ENCODE measurements at regions not wholly inside any gene's neighbourhood (a gene's known extent, or its start where the extent isn't known, plus 50 kb on each side); places are given as distances from the start of the nearest gene placed in this dataset.

DNA sequence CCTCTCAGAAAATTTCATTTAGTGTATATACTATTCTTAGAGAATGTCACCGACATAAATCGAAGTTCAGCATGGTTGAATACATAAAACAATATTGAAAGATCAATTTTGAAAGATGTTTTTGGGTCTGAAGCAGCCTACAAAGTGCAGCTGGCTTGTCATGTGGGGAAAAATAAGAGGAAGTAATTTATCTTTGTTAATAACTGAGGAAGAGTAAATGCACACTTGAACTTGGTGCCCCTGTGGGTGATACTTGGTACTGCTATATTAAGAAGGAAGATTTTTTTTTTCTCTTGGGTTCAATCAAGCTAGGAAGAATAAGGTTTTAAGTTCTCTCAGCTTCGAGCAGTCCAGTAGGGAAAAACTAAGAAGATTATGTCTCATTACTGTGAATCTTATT is 661.3 kb downstream of the RPL10L start:
- no peaks in the 10 kb centered on the region for H3K27me3 ChIP-seq (ENCODE audit: control insufficient read depth in 2 of 2, insufficient read depth in 2 of 2, low read length in 2 of 2)
- H3K4me1 ChIP-seq (ENCODE audit: control insufficient read depth, extremely low read depth, insufficient read depth, low read length), result no peaks in the 10 kb centered on the region
- H3K9ac ChIP-seq (replicated peaks; ENCODE audit: extremely low read depth, insufficient read depth, low read length), result no peak overlapping the region
- H3K27ac ChIP-seq (ENCODE audit: insufficient read depth, low read depth, low read length), result no peak overlapping the region
- FAIRE-seq (no peak), DNase-seq (ENCODE audit: low read depth, low spot score) (no peak)
- H2AFZ ChIP-seq (ENCODE audit: low read depth, low read length), result no peak overlapping the region
- H4K20me1 ChIP-seq (replicated peaks; ENCODE audit: control insufficient read depth, extremely low read depth, insufficient read depth, low read length), result no peaks in the 10 kb centered on the region
- H3K79me2 ChIP-seq (ENCODE audit: control insufficient read depth, insufficient read depth, low read length), result no peaks in the 10 kb centered on the region
- H3K4me2 ChIP-seq (ENCODE audit: insufficient read depth, low read length), result no peak overlapping the region
- dilution Hi-C loops (cut with MboI; ENCODE audit: extremely low pct_ligation_motif_present, low sequenced_read_pairs), result no loop called here
- H3K9me1 ChIP-seq (replicated peaks; ENCODE audit: control insufficient read depth, extremely low read depth, insufficient read depth, low read length), result no peaks in the 10 kb centered on the region
- no peaks in the 10 kb centered on the region for H3K36me3 ChIP-seq (ENCODE audit: control insufficient read depth in 2 of 2, extremely low read depth in 1 of 2, insufficient read depth in 2 of 2, low read length in 2 of 2)
- intact Hi-C loops (cut with micrococcal nuclease), result no loop called here
- no peak overlapping the region for H3K4me3 ChIP-seq (replicated peaks in 1 of 3; ENCODE audit: insufficient read depth in 1 of 3, low read depth in 1 of 3, low read length in 3 of 3)
- POLR2A ChIA-PET, result no interaction called here
- H3K9me3 ChIP-seq (replicated peaks; ENCODE audit: control insufficient read depth, insufficient read depth, low read length), result no peaks in the 10 kb centered on the region
- BruUV-seq (replicated peaks), result no TSS peak
- TF ChIP-seq POLR2AphosphoS5 (IDR thresholded peaks at IDR 0.05; ENCODE audit: insufficient read depth, low read depth, low read length) (no peak), MYC (IDR thresholded peaks at IDR 0.05; ENCODE audit: low read depth, low read length) (no peak), JUN (IDR thresholded peaks at IDR 0.05; ENCODE audit: borderline replicate concordance, insufficient read depth, insufficient read length, low read depth) (no peak), POLR2A (IDR thresholded peaks at IDR 0.05; ENCODE audit: low read depth, low read length) (no peak)
- CTCF ChIA-PET, result no interaction called here

DNA sequence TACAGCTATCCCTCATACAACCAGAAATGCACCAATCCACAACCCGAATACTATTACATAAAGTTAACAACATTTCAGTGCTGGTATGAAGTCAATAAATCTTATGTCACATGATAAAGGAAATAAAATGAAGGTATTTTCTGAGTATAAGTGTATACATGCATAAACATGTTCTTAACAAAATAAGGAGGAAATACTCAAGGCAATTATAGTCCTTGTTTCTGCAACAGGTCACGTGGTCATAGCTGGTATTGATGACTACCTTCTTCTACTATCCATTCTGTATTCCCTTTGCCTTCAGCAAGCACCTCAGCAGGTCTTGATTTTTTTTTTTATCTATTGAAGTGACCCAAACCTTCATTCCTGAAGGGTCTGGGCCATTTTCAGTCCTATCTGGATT is 675.6 kb downstream of the RPL10L start:
- Histone ChIP-seq H2AFZ (ENCODE audit: low read depth, low read length) (no peak overlapping the region), H3K9me1 (replicated peaks; ENCODE audit: control insufficient read depth, extremely low read depth, insufficient read depth, low read length) (no peaks in the 10 kb centered on the region), H3K4me1 (ENCODE audit: control insufficient read depth, extremely low read depth, insufficient read depth, low read length) (no peaks in the 10 kb centered on the region), H3K27ac (ENCODE audit: insufficient read depth, low read depth, low read length) (no peak overlapping the region), H3K79me2 (ENCODE audit: control insufficient read depth, insufficient read depth, low read length) (no peaks in the 10 kb centered on the region), H3K9me3 (replicated peaks; ENCODE audit: control insufficient read depth, insufficient read depth, low read length) (no peaks in the 10 kb centered on the region), H3K4me2 (ENCODE audit: insufficient read depth, low read length) (no peak overlapping the region), H3K9ac (replicated peaks; ENCODE audit: extremely low read depth, insufficient read depth, low read length) (no peak overlapping the region), H3K4me3 (replicated peaks in 1 of 3; ENCODE audit: insufficient read depth in 1 of 3, low read depth in 1 of 3, low read length in 3 of 3) (no peak overlapping the region), H4K20me1 (replicated peaks; ENCODE audit: control insufficient read depth, extremely low read depth, insufficient read depth, low read length) (no peaks in the 10 kb centered on the region), H3K27me3 (ENCODE audit: control insufficient read depth in 2 of 2, insufficient read depth in 2 of 2, low read length in 2 of 2) (no peaks in the 10 kb centered on the region), H3K36me3 (ENCODE audit: control insufficient read depth in 2 of 2, extremely low read depth in 1 of 2, insufficient read depth in 2 of 2, low read length in 2 of 2) (no peaks in the 10 kb centered on the region)
- DNase-seq (ENCODE audit: low read depth, low spot score), result no peak
- no TSS peak for BruUV-seq (replicated peaks)
- intact Hi-C loops (cut with micrococcal nuclease), result no loop called here
- FAIRE-seq, result no peak
- dilution Hi-C loops (cut with MboI; ENCODE audit: extremely low pct_ligation_motif_present, low sequenced_read_pairs), result no loop called here
- POLR2A ChIA-PET, result no interaction called here
- no peak for TF ChIP-seq GATA2 (IDR thresholded peaks at IDR 0.05; ENCODE audit: insufficient read depth, insufficient read length, low read depth, low read length)
- TF ChIP-seq EZH2 (IDR thresholded peaks at IDR 0.05; ENCODE audit: borderline replicate concordance, low read depth, low read length, severe bottlenecking), result no peak
- TF ChIP-seq FOS (IDR thresholded peaks at IDR 0.05; ENCODE audit: borderline replicate concordance, insufficient read depth, low read length), result no peak
- TF ChIP-seq, protein P1, sequence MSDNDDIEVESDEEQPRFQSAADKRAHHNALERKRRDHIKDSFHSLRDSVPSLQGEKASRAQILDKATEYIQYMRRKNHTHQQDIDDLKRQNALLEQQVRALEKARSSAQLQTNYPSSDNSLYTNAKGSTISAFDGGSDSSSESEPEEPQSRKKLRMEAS (IDR thresholded peaks at IDR 0.05; ENCODE audit: insufficient read depth, insufficient read length), result no peak
- TF ChIP-seq JUN (IDR thresholded peaks at IDR 0.05; ENCODE audit: borderline replicate concordance, insufficient read depth, insufficient read length, low read depth), result no peak
- no peak for TF ChIP-seq POLR2AphosphoS5 (IDR thresholded peaks at IDR 0.05; ENCODE audit: insufficient read depth, low read depth, low read length)
- no peak for TF ChIP-seq CTCF (IDR thresholded peaks at IDR 0.05; ENCODE audit: extremely low read depth in 1 of 2, insufficient read depth in 1 of 2, low read depth in 1 of 2, low read length in 2 of 2)
- no peak for TF ChIP-seq MYC (IDR thresholded peaks at IDR 0.05; ENCODE audit: low read depth, low read length)
- no peak for TF ChIP-seq POLR2A (IDR thresholded peaks at IDR 0.05; ENCODE audit: low read depth, low read length)
- CTCF ChIA-PET, result no interaction called here

Data from endothelial cell of umbilical vein (primary cell).